Endometrium (tissue), 2 donors: ENCODE measurements at regions not wholly inside any gene's neighbourhood (a gene's known extent, or its start where the extent isn't known, plus 50 kb on each side); places are given as distances from the start of the nearest gene placed in this dataset.

Experiments
- FAIRE-seq: peaks from 2 replicates; lab custom pipeline; 2012; peaks lifted over from hg19 to GRCh38; lab: Jason Lieb, UNC
- donor health status: control.
- donor health status: control.

DNA sequence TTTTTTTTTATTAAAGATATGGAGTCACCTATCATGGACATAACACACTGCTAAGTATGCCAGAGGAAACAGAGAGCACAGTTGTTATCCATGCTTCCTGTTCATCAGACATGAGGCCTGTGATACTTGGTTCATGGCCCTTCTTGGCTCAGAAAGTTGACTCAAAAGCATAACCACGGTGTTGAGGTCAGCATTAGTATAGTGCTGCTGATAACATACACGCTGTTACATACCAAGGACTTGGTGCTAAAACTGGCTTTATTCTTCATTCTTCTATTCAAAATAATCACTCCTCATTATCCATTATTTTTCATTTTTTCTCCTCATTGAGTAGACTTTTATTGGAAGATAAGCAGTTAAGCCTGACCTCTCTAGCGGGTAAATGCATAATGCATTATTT lies 464.1 kb downstream of the ADGRL2 start:
- no peak for FAIRE-seq

DNA sequence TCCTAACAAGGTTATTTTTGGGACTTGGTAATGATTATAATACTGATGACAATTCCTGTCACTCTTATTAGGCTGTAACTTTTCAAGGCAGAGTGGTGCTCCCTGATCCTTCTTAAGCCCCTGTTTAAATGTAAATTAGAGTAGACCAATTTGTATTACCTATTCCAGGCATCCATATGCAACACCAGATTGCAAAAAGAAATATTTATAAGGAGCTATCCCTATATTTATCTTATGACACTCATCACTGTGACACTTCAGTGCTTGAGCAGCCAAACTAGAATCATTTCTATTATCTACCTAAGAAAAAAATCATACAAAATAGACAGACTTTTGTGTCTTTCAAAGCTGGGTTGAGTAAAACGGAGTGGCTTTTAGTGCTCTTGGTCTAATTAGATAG lies 462.7 kb downstream of the ADGRL2 start:
- FAIRE-seq = no peak

DNA sequence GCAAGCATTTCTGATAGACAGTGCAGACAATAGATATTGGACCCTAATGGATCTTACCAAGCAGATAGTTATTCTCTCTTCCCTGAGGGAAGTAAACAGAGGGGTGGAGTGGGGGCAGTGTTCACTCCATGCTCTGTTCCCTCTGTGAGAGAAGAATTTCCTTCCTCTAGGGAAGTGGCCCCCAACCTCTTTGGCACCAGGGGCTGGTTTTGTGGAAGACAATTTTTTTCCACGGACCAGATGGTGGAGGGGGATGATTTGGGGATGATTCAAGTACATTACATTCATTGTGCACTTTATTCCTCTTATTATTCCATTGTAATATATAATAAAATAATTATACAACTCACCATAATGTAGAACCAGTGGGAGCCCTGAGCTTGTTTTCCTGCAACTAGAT lies 459.9 kb downstream of the ADGRL2 start:
- FAIRE-seq = no peak

DNA sequence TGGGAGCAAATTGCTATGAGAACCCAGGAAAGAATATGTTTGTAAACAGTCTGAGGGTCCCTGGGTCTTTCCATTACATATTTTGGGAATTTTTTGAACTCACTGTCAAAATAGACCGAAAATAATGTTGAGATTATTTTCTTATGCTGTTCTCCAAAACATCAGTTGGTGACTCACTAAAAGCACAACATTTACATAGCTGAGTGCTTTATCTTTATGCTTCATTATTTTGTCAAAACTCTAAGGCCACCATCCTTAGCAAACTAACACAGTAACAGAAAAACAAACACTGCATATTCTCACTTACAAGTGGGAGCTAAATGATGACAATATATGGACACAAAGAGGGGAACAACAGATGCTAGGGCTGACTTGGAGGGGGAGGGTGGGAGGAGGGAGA lies 459.3 kb downstream of the ADGRL2 start:
- no peak for FAIRE-seq

DNA sequence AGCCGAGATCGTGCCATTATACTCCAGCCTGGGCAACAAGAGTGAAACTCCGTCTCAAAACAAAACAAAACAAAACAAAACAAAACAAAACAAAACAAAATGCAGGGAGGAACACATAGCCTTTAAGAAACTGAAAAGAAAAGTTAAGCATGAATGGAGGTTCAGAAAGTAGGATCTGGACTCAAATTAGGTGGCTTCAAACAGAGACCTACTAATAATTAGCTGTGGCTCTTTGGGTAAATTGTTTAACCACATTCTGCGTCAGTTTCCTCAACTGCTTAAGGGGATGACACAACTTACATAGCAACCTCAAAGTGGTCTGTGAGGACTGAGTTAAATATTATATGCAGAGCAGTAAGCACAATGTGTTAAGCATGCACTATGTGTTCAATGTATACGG lies 458.2 kb downstream of the ADGRL2 start:
- no peak for FAIRE-seq

DNA sequence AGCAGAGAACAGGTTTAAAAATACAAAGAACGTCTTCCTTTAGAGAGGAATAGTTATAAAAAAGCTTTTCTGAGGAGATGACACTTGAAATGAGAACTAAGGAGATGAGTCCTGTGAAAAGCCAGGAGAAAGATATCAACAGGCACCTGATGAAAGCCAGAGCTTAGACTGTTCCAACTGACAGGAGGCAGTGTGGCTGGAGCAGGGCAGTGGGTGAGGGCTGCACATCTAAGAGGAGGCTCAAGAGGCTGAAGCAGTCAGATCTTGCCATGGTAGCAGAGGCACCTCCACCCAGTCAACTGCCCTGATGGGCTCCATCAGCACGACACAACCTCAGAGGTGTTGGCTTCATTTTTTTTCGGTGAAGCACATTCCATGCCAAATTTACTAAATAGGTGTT lies 445.3 kb downstream of the ADGRL2 start:
- no peak for FAIRE-seq

DNA sequence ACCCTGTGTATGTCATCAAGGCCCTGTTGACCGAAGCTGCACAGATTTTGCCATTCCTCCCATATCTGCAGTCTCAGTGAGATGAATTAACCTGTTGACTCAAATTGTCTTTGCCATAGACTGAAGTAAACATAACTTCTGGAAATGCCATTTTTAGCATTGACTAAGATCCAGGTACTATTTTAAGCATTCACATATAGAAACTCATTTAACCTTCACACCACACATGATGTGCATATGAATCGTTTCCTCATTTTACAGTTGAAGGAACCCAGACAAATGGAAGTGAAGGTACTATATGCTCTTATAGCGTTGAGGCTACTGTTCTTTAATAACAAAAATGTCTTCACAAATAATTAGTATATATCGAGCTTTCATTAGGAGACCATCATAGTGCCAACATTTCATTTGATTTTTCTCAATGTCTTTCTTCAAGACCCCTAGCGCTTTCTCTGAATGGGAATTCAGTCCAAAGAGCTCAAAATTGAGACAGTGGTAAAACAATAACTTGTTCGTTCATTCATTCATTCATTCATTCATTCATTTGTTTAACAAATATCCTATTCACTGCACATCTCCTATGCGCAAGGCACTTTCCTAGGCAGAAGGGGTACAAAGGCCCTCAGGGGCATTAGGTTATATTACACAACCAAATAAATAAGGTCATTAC lies 444.7 kb downstream of the ADGRL2 start:
- no peak for FAIRE-seq

DNA sequence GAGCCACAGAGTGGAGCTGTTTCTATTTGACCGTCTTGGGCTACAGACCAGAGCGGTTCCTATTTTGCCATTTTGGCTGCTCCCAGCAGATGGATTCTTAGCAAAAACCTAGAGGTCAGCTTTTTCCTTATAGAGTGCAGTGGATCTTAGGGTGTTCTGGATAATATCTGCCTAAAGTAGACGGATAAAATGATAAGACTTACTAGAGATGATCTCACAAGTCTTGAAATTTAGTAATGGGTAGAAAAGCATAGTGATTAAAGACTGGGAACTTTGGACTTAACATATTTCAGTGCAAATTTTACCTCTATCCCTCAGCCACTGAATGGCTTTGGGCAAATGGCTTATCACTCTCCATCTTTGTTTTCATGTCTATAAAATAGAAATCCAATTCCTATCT lies 439.8 kb downstream of the ADGRL2 start:
- FAIRE-seq = no peak

DNA sequence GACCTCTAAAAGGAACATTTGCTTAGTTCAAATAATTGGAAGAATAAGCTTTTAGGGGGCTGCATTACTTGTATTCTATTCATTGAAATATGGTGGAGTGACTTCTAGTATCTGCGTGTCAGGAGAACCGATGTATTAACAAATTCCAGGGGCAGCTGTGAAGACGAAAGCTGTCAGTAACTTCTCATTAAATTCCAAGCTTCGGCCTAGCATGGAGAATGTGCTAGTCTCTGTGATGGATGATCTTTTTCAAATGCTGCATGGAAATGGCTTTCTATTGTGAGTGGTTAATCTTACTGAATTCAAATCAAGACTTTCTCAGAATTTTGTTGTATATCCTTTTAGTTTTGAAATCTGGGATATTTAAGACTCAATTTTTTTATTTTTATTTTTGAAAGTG lies 429.9 kb downstream of the ADGRL2 start:
- no peak for FAIRE-seq

DNA sequence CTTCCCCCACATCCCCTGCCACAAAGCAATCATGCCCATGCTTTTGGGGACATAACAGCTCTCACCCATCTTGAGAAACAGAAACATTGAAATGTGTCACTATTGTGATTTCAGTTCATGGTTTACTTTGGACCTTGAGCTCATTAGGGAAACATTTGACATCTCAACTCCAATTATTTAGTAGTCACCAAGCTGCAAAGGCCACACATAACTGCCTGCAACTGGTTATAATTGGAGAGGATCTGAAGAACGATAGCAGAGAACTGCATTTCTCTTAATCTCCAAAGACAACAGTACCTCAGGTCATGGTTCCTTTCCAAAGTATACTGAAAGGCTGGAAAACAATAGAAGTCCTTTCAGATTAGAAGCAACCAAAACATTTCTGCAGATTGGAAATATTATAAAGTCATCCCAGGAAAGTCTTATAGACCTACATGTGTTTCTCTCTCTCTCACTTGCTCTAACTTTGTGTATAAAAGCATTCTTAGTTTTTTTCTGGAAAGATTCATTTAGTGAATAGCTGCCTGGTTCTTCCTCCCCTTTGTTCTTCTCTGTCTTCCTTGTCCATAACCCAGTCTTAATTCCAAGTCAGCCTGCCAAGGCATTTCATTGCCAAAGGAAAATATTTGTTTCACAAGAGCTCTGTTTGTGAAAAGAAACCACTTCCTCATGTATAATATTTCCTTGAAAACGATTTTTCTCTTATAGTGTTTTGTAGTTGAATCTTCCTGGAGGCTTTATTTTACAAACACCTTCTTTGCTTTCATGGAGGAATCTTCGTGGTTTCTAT lies 426.8 kb downstream of the ADGRL2 start:
- FAIRE-seq = no peak

DNA sequence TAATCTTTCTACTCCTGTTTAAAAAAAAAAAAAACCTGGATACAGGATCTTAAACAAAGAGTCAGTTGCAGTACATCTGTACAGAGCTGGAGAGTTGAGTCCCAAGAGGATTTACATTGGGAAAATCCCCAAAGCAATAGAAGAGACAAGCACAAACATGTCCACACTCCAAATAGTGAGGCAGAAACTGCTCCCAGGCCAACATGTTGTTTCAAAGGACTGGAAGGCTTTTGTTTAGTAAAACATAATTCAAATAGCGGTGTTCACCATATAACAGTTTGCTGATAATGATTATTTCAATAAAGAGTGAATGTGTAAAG lies 425.4 kb downstream of the ADGRL2 start:
- no peak for FAIRE-seq

DNA sequence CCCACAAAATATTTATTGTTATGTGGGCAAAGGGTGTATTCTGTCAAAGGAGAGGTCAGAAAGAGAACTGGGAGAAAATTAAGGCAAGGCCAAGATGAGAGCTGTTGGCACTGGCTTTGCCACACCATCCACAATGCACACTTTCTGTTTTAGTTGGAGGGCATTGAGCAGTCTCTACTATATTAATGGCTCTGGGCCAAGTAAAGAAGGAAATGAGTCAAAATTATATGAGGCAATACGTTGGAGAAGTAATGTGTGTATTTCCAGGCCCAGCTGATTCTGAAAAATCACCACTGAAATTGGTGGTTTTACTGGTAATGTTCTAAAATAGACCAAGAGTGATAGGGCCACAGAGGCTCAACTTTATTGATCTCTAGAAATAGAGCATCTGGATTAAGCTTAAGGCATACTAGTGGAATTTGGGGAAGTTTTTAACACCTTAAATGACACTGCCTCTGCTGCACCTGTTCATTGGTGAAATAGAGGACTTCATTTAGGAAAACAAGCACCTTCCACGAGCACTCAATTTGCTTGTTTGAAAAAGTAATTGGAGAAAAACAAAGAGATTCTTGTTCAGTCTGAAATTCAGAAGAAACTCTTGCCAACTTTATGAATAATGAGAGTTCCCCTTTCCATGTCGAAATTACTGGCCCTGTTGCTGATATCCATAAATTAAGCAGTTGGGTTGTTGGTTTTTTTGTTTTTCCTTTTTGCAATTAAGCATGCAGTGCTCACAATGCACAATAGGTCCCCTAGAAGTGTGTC lies 424.9 kb downstream of the ADGRL2 start:
- no peak for FAIRE-seq

DNA sequence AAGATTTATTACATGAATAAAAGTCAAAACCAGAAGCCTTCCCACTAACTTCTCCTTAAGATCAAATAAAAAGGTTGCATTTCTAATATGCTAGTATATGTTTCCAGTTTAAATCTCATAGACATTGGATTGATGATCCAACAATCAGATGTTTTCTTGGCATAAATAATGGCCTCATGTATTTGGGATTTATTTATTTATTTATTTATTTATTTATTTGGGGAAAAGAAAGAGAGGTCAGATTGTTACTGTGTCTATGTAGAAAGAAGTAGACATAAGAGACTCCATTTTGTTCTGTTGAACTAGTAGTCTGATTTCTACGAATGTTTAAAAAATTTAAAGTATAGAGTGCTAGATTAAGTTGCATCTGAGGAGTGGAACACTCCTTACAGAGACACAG lies 422.4 kb downstream of the ADGRL2 start:
- no peak for FAIRE-seq

DNA sequence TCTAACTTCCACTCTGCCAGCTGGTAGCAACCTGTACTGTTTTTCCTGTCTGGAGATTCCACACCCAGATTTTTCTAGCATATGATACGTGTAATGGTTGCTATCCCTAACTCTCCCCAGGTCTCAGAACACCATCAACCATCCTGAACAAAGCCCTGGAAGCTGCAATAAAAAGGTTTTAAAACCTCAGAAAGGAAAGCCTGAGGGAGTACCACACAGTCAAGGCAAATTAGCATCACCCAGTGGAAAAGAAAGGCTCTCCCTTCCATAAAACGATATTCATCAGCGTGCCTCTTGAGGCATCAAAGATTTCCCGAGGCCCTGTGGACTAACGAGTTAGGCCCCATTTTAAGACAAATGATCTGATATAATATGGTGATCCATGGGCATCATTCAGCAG lies 421.0 kb downstream of the ADGRL2 start:
- FAIRE-seq = no peak

DNA sequence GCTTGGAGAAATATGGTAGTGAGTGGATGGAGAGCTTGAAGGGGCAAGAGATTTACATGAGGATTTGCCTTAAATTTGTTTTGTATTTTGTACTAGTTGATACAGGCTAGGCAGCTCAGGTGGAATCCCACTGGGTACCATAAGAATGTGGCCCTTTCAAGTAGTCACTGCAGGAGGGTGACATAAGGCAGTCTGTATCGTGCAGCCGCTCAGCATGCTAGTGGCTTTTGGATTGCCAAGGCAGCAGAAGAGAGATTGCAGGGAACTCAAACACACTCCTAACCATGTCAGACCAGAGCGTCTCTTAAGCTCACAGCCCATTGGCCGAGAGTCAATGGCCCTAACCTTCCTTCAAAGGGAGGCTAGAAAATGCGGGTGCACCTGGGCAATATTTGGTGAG lies 420.0 kb downstream of the ADGRL2 start:
- FAIRE-seq = no peak

DNA sequence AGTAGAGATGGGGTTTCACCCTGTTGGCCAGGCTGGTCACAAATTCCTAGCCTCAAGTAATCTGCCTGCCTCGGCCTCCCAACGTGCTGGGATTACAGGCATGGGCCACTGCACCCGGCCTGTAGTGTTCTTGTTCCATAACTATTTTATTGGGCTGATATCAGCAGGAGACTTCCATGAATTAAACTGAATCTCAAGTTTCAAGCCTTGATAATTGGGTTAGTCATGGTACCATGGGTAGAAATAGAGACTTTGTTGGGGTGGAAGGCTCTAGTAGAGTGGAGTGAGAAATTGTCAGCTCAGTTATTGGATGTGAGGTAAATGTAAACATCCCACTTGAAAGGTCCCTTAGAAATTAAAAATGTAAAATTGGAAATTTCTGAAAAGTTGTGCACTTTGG lies 419.1 kb downstream of the ADGRL2 start:
- no peak for FAIRE-seq

DNA sequence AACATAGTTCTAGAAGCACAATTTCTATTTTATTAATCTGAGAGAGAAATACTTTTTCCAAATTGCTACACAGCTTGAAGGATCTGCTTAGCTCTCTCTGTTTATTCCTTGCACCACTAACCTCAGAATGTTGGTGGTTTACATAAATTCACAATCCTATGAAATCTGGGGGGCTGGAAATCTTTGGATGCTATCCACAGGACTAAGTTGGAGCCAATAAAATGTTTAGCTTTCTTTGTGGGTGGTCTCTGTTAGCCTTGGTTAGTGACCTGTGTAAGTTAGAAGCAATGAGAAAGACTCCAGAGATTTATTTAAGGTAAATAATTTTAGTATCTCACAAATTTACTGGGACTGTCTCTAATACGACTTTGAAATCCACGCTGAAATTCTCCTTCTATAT lies 418.1 kb downstream of the ADGRL2 start:
- no peak for FAIRE-seq

DNA sequence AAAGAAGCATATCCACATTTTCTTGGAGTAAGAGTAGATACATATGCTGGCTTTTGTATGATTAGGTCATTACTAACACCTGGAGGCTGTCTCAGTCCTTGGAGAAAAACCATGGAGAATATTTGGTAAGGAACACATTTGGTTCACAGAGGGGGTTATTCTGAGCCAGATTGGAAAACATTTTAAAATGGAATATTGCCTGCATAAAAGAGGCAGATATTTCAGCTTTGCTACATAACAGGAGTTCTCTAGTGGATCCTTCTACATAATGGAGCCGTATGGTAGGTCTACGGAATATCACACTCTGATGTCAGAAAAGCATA lies 415.1 kb downstream of the ADGRL2 start:
- FAIRE-seq = no peak

DNA sequence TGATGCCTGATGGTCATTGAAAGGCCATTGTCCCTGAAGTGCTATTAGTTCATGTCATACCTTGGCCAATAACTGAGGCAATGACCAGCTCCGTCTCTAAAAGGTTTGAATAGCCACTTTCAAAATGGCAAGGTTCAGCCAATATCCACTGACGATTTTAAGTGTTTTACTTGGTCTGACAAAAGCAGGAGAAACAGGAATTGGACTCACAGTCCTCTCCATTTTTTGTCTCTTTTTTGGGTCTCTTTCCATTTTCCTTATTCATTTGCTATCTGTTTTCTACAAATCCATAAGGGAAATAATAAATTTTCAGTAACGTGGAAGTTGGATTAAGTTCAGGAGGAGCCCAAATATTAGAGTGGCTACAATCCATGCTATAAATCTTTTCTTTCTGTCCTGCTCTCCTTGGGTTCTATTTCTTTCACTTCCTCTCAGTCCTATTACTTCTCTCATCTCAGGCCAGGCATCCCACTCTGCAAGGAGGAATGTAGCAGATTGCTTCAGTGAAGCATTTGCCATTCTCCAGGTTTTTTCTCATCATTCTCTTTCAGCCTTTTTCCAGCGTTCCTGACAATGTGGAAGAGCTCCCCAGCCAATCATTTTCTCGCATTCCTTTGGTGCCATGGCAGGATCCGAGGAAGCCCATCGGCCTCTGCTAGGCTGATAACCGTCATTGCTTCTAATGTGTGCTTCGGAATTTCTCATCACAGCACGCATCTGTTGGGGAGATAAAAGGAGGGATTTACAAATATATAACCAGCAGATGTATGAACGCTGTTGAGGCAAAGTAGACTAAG lies 414.5 kb downstream of the ADGRL2 start:
- no peak for FAIRE-seq

DNA sequence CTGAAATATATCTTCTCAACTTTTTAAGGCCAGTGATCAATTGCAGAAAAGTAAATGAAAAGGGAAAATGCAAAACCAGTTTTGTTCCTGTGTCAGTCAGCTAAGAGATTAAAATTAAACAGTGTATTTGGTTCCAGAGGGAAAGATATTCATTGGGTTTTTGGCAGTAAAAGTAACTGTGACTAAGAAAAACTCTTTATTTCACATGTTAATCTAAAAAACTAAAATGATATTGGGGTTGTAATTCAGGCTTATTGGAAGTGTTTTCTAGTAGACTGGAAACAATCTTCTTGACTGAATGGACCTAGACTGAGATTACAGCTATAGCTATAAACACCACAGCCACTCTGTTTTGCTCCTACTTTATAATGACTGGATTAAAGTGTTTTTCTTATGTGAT lies 413.9 kb downstream of the ADGRL2 start:
- no peak for FAIRE-seq

DNA sequence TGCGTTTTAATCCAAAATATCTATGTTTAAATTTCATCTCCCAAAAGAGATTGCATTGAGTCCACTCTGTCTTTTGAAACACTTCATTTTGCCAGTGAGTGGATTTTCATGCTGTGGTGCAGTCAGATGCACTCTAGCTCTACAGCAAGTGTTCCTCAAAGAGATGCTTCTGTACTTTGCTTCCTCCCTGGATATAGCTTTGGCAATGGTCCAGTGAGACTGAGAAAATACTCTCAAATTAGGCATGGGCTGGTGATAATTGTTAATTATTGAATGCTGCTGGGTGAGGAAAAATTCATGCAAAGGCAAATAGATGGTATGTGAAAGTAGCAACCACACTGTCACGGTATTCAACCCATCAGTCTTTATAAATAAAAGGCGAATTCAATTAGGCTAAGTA lies 396.9 kb downstream of the ADGRL2 start:
- FAIRE-seq = no peak

DNA sequence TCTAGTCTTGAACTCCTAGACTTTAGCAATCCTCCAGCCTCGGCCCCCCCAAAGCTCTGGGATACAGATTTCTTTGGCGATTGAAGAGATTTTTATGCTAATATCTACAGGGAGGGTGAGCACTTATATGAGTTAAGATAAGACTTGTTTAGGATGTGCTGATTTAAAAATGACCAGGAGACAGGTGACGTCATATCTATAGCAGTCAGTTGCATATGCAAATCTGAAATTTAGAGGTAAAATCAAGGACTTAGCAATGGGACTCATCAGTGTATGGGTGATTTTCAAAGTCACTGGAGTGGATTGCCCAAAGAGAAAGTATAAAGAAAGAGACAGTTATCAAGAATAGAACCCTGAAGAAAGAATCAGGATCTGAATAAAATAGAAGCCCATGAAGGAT lies 394.5 kb downstream of the ADGRL2 start:
- no peak for FAIRE-seq

DNA sequence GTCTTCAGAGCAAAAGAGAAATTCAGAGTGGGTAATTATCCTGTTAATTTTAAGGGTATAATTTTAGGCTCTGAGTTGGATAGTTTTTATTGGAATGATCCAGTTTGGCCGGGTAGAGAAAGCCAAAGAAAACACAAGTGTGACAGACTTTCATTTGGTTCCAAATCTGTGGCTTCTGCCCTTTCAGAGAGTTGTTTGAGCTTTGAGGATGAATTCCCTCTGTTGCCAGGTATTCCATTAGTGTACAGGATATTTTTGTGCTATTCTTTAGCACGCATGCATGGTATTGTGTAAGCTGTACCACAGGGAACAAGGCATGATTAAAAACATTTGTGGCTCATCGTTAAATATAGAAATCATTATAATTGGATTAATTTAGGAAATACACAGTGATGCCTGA lies 384.4 kb downstream of the ADGRL2 start:
- FAIRE-seq = no peak
